T-helper 9 cell (primary cell): ENCODE measurements at regions not wholly inside any gene's neighbourhood (a gene's known extent, or its start where the extent isn't known, plus 50 kb on each side); places are given as distances from the start of the nearest gene placed in this dataset.
"Not testable (repeated sequence)": the region's sequence is repeated elsewhere in the genome, so short reads cannot be mapped to it uniquely, and the experiment has no call there.

Experiments used
- DNase-seq: peaks from one replicate; pipeline ENCODE4 v3.0.0-alpha.2; 2020

DNA sequence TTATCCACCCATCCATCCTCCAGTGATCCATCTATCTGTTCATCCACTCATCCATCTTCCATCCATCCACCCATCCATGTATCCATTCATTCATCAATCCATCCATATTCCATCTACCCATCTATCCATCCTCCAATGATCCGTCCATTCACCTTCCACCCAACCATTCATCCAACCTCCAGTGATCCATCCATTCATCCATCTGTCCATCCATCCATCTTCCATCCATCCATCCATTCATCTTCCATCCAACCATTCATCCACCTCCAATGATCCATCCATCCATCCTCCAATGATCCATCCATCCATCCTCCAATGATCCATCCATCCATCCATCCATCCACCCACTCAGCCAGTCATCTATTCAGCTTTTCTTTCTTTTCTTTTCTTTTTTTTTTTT lies 156.5 kb upstream of the WSCD1 start:
- DNase-seq: no peak

DNA sequence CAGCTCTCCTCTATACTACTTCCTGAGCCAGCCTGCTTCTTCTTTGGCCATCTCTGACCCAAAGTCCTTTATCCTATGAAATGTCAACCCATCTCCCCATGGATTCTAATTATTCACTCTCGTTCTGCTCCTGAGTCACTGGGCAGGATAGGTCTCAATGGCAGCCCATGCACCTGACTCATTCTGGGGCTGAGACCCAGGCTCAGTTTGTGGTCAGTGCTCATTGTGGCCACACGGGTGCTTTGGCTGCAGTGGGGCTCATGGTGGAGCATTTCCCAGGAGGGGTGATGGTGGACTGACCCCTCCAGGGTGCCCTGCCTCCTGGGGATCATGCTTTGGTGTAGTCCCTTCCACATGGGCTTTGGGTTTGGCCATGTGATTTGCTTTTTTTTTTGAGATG lies 154.8 kb upstream of the WSCD1 start:
- no peak for DNase-seq

GRCh38 chr17:5919089-5919488 lies 151.1 kb upstream of the WSCD1 start:
- DNase-seq: no peak

DNA sequence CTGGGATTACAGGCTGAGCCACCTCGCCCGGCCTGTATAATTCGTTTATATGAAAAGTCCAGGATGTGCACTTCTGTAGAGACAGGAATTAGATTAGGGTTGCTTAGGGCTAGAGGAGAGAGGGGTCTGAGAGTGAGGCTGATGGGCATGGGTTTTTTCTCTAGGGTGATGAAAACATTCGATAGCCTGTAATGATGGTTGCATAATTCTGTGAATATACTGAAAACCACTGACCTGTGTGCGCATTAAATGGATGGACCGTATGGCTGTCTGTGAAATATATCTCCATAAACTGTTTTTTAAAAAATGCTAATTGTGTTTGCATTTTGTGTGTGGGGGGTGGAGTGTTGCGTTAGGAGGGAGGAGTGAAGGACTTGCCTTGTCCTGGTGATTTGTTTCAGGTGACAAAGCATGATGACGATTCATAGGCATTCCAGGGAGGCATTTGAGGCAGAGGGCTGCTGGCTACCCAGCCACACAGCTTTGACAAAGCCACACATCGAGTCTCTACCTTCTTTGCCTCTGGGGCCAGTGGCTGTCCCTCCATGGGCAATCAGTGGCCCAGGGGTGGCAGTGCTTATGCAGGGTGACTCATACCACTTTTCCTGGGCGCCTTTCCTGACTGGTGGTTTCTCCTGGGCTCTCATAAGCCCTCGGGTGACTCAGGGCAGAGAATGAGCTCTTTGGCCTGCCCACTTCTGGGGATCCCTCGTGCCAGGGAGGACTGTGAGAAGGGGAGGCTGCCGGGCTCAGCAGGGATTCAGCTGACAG lies 148.5 kb upstream of the WSCD1 start:
- DNase-seq: no peak

GRCh38 chr17:5922476-5922875 lies 147.7 kb upstream of the WSCD1 start:
- no peak for DNase-seq

- DNase-seq: no peak
These were observed 140.5 kb upstream of the WSCD1 start for GRCh38 chr17:5929721-5930120.

- DNase-seq: not testable (repeated sequence)
These were observed 139.6 kb upstream of the WSCD1 start for GRCh38 chr17:5930555-5930954.

- DNase-seq: no peak
These were observed 138.6 kb upstream of the WSCD1 start for GRCh38 chr17:5931616-5932015.

- DNase-seq: no peak
These were observed 136.7 kb upstream of the WSCD1 start for GRCh38 chr17:5933430-5933829.

- DNase-seq: no peak
These were observed 128.9 kb upstream of the WSCD1 start for GRCh38 chr17:5941258-5941657.

DNA sequence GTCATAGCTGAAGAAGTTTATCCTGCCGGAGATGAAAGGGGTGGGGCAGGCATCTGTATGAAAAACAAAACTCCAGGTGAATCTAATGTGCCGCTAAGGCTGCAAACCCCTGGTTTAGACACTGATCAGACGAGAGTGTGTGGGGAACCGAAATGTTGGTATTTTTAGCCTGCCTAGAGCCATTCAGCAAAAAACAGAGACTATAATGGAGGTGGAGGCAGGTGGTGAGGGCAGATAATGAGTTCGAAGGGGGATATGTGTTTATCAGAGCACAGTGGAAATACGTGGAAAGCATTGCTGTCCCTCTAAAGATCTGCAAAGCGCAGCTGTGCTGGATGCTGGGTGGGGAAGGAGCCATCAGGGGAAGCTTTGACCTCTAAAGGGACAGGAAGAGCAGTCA lies 127.5 kb upstream of the WSCD1 start:
- DNase-seq: no peak

- no peak for DNase-seq
These were observed 126.9 kb upstream of the WSCD1 start for GRCh38 chr17:5943232-5943631.

DNA sequence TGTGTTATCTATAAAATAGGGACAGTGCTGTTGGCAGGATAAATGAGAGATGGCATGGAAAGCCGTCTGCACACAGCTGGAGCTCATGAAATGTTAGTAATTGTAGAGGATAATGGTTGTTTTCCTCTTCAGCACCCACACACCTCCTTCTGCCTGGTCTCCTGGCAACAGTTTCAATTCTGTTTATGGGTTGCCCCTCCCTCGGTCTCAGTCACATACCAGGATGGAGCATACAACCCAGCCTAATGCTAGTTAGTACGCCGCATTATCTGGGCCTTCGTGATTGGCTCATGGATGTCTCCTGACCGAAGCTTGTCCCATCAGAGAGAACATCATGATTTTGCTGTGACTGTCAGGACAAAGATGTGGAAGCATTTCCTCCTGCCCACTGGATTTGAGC lies 126.2 kb upstream of the WSCD1 start:
- no peak for DNase-seq

DNA sequence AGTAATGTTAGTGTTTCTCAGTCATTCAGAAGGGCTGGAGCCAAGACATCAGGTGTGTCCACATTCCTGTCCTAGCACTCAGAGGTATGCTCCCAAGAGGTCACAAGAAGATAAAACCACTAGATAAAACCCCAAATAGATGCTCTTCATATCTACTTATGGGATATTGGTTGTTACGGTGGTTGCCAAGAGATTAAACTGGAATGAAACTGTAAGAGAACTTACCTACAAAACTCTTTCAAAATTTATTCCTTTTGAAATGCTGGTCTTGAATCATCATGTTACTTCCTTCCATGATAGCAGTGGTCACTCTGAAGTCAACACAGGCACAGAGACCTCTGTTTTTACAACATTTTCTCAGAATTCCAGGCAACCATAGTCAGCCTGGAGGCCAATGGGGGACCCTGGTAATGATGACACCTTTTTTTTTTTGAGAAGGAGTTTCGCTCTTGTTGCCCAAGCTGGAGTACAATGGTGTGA lies 122.4 kb upstream of the WSCD1 start:
- DNase-seq: no peak

DNA sequence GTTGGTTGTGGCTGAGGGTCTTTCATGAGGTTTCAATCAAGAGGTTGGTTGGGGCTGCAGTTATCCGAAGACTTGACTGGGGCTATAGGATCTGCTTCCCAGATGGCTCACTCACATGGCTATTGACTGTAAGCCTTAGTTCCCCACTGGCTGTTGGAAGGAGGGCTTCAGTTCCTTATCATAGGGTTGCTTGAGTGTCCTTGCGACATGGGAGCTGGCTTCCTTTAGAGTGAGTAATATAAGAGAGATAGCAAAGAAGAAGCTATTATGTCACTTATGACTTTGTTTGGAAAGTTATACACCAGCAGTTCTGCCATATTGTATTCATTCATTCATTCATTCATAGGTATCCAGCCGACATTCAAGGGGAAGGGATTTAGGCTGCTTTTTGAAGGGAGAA lies 121.4 kb upstream of the WSCD1 start:
- no peak for DNase-seq

DNA sequence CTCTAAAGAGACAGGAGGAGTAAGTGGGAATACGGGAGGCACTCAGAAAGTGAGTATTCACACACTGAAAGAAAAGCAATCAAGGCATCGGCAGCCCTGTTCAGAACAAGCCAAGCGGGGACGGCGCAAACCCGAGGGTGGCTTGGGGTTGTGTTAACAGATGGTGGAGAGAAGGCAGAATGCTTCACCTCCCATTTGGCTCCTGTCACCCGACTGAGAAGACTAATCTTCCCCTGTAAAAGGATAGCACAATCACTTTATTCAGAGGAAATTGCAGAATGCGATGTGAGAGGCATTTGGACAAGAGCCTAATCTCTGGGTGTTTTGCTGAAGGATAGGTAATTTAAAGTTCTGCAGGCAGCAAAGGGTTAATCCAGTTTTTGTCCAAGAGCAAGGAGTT lies 119.3 kb upstream of the WSCD1 start:
- no peak for DNase-seq

GRCh38 chr17:5951912-5952311 lies 118.3 kb upstream of the WSCD1 start:
- no peak for DNase-seq

DNA sequence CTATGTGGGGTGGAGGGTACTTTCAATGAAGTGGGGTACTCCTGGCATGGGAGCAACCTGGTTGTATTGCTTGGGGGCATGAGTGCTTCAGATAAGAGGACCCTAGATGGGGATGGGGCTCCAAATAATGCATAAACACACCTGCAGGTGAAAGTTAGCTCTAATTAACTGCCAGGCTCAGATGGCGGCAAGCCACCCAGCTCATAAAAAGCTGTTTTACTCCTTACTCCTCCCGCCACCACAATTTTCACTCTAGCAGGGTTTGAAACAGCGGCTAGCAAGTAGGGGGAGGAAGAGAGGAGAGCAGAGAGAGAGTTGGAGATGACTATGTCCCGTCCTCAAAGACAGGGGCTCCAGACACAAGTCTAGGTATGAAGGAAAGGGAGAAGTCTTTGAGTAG lies 117.7 kb upstream of the WSCD1 start:
- DNase-seq: no peak

DNA sequence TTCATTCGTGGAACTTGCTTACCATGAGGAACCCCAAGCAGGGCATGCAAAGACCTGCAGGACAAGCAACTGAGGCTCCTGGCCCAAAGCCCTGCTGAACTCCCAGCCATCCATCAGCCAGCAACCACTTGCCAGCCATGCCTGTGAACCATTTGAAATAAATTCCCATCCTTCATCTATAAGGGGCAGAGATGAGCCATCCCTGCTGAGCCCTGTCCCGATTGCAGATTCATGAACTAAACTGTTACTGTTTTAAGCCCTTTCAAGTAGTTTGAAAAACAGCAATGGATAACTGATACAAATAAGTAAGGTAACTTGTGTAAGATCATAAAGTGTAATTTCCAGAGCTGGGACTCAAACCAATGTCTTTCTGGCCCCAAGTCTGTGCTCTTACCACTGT lies 114.4 kb upstream of the WSCD1 start:
- no peak for DNase-seq

GRCh38 chr17:5958850-5959249 lies 111.3 kb upstream of the WSCD1 start:
- DNase-seq: no peak

DNA sequence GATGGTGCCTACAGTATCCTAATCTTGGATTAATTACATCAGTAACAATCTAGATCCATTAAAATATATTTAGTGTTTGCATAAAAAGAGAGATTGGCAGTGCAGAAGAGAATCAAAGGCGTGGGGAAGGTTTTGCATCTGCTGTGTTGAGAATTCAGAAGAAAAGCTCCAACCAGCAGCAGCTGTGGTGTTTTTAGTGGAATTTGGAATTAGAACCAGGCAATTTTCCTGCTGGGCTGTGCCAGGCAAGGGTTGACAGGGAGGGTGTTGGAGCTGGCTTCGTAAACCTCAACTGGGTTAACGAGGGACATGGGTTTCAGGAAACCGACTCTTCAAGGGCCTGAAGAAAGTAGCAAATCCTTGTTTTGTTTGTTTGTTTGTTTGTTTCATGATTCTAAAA lies 107.8 kb upstream of the WSCD1 start:
- no peak for DNase-seq

- no peak for DNase-seq
These were observed 98.2 kb upstream of the WSCD1 start for GRCh38 chr17:5971969-5972368.

DNA sequence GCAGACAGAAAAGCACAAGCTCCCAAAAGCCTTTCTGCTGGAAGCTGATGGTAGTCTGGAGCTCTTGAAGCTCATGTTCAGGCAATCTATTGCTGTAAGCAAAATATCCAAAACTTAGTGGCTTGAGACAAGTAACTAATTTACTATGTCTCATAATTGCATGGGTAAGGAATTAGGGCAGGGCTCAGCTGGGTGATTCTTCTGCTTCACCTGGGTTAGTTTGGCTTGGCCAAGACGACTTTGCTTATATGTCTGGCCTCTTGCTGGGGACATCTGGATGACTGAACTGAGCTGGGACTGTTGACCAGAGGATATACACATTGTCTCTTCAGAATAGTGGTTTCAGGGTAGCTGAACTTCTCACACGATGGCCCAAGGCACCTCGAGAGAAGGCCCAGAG lies 96.8 kb upstream of the WSCD1 start:
- DNase-seq: no peak

DNA sequence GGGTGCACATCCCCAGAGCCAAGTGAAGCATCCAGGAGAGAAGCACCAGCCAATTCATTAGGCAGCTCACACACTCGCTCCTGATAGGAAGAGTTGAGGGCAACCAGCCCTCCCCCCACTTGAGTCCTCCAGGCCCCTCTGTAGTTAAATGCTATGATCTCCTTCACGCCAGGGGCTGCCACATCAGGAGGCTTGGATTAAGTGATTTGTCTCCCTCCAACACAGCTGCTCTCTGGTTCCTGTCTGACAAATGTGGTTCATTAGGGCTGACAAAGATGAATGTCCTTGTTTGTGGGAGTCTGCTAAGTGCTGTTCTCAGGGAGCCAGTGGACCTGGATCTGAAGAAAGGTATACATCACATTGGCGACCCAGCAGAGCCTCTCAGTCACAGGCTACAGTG lies 94.5 kb upstream of the WSCD1 start:
- DNase-seq: no peak

GRCh38 chr17:5976251-5976650 lies 93.9 kb upstream of the WSCD1 start:
- no peak for DNase-seq
